ENCODE measurements at regions not wholly inside any gene's neighbourhood (a gene's known extent, or its start where the extent isn't known, plus 50 kb on each side); places are given as distances from the start of the nearest gene placed in this dataset.

- Histone ChIP-seq H3K27ac (replicated peaks in 1 of 4) (no peak overlapping the region), H3K4me3 (no peak overlapping the region), H3K27me3 (no peaks in the 10 kb centered on the region), H3K9me3 (no peaks in the 10 kb centered on the region), H3K4me1 (no peaks in the 10 kb centered on the region), H3K36me3 (no peaks in the 10 kb centered on the region)
- no peak for DNase-seq (ENCODE audit: extremely low spot score)
- intact Hi-C loops (cut with DNase I): no loop called here
- TF ChIP-seq EP300 (IDR thresholded peaks at IDR 0.05) (no peak), POLR2A (IDR thresholded peaks at IDR 0.05; ENCODE audit: low read depth) (no peak), POLR2AphosphoS5 (IDR thresholded peaks at IDR 0.05) (no peak), CTCF (IDR thresholded peaks at IDR 0.05) (no peak)
- WGBS: 19% methylated on average over 4 of the region's 4 CpGs
Observed at GRCh38 chr4:179095585-179096221, 1653.5 kb upstream of the AGA start.

DNA sequence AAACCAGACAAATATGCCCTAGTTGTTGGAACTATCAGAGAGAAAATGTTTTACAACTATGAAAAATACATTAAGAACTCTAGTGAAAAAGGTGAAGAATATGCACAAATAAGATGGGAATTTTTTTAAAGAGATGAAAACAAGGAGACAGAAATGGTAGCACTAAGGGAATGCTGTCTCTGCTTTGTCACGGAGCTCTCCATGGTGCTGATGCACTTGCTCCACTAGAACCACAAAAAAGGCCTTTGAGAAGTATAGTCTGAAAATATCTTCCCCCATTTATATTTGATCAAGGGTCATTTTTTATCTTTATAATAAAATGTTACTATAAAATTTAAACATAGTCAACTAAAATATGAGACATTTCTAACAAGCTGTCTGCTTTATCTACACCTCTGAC is 1655.5 kb upstream of the AGA start:
- Histone ChIP-seq H3K36me3 (no peaks in the 10 kb centered on the region), H3K27me3 (no peaks in the 10 kb centered on the region), H3K9me3 (no peaks in the 10 kb centered on the region), H3K4me3 (no peak overlapping the region), H3K4me1 (no peaks in the 10 kb centered on the region), H3K27ac (replicated peaks in 1 of 4) (no peak overlapping the region)
- DNase-seq (ENCODE audit: extremely low spot score): no peak
- WGBS: 0% methylated on average over 1 of the region's 1 CpG
- intact Hi-C loops (cut with DNase I): no loop called here
- TF ChIP-seq POLR2AphosphoS5 (IDR thresholded peaks at IDR 0.05) (no peak), EP300 (IDR thresholded peaks at IDR 0.05) (no peak), CTCF (IDR thresholded peaks at IDR 0.05) (no peak), POLR2A (IDR thresholded peaks at IDR 0.05; ENCODE audit: low read depth) (no peak)

- H3K27ac ChIP-seq (replicated peaks in 1 of 4): no peak overlapping the region
- intact Hi-C loops (cut with DNase I): no loop called here
- no peak overlapping the region for H3K4me3 ChIP-seq
- WGBS: 96% methylated on average over 2 of the region's 2 CpGs
- TF ChIP-seq CTCF (IDR thresholded peaks at IDR 0.05): no peak
- no peak for TF ChIP-seq POLR2A (IDR thresholded peaks at IDR 0.05; ENCODE audit: low read depth)
- no peak for TF ChIP-seq EP300 (IDR thresholded peaks at IDR 0.05)
- TF ChIP-seq POLR2AphosphoS5 (IDR thresholded peaks at IDR 0.05): no peak
- H3K36me3 ChIP-seq: no peaks in the 10 kb centered on the region
- no peak for DNase-seq (ENCODE audit: extremely low spot score)
- no peaks in the 10 kb centered on the region for H3K9me3 ChIP-seq
- no peaks in the 10 kb centered on the region for H3K4me1 ChIP-seq
- H3K27me3 ChIP-seq: no peaks in the 10 kb centered on the region
Observed at GRCh38 chr4:179110356-179110755, 1668.1 kb upstream of the AGA start.

DNA sequence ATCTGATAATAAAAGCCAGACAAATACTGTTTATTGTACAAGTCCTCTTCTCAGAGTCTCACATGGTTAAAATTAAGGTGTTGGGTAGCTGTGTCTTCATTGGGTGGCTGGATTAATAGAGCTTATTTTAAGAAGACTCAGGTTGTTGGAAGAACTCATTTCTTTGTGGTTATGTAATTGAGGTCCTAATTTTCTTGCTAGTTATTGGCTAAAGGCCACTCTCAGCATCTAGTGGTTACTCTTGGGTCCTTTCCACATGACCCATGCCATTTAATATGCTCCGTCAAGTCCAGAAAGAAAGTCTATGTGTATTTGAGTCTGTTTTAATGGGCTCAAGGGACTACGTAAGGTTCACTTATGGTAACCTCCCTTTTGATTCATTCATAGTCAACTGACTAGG is 1668.6 kb upstream of the AGA start:
- Histone ChIP-seq H3K27ac (replicated peaks in 1 of 4) (no peak overlapping the region), H3K9me3 (no peaks in the 10 kb centered on the region), H3K4me1 (no peaks in the 10 kb centered on the region), H3K4me3 (no peak overlapping the region), H3K27me3 (no peaks in the 10 kb centered on the region), H3K36me3 (no peaks in the 10 kb centered on the region)
- intact Hi-C loops (cut with DNase I): no loop called here
- TF ChIP-seq EP300 (IDR thresholded peaks at IDR 0.05) (no peak), CTCF (IDR thresholded peaks at IDR 0.05) (no peak), POLR2AphosphoS5 (IDR thresholded peaks at IDR 0.05) (no peak), POLR2A (IDR thresholded peaks at IDR 0.05; ENCODE audit: low read depth) (no peak)
- WGBS: 77% methylated on average over 2 of the region's 2 CpGs
- DNase-seq (ENCODE audit: extremely low spot score): no peak

Measured in esophagus muscularis mucosa (tissue), 4 donors.